Smooth muscle cell (in vitro differentiated cells): ENCODE measurements at regions not wholly inside any gene's neighbourhood (a gene's known extent, or its start where the extent isn't known, plus 50 kb on each side); places are given as distances from the start of the nearest gene placed in this dataset.

ENCODE experiments used
- DNase-seq: peaks from one replicate; lab custom pipeline; 2025; ENCODE audit not compliant: unreplicated experiment; lab: John Stamatoyannopoulos, UW
- H2AFZ ChIP-seq: fragments of 200-600 bp; sonication (generic); 2 replicates; pipeline ENCODE4 v1.6.0; 2016; ENCODE audit warnings: antibody characterized with exemption, low read depth, mild to moderate bottlenecking
- H3F3A ChIP-seq: fragments of 200-600 bp; sonication (generic); 2 replicates; pipeline ENCODE4 v1.6.0; 2017; ENCODE audit warnings: antibody characterized with exemption, low read depth
- H3K27ac ChIP-seq: fragments of 200-600 bp; sonication (generic); 2 replicates; pipeline ENCODE4 v1.5.1; 2016; ENCODE audit warnings: low read depth, mild to moderate bottlenecking
- H3K27me3 ChIP-seq: fragments of 200-600 bp; sonication (generic); 2 replicates; pipeline ENCODE4 v1.6.1; 2016; ENCODE audit warnings: low read depth, mild to moderate bottlenecking
- H3K36me3 ChIP-seq: fragments of 200-600 bp; sonication (generic); 2 replicates; pipeline ENCODE4 v1.5.1; 2016; ENCODE audit warnings: low read depth
- H3K4me1 ChIP-seq: fragments of 200-600 bp; sonication (generic); 2 replicates; pipeline ENCODE4 v1.5.1; 2016; ENCODE audit warnings: low read depth
- H3K4me2 ChIP-seq: fragments of 200-600 bp; sonication (generic); 2 replicates; pipeline ENCODE4 v1.6.0; 2016; ENCODE audit warnings: mild to moderate bottlenecking
- H3K4me3 ChIP-seq: fragments of 200-600 bp; sonication (generic); 2 replicates; pipeline ENCODE4 v1.5.1; 2016; ENCODE audit warnings: mild to moderate bottlenecking
- H3K79me2 ChIP-seq: fragments of 200-600 bp; sonication (generic); 2 replicates; pipeline ENCODE4 v1.6.0; 2016; ENCODE audit warnings: low read depth, mild to moderate bottlenecking
- H3K9ac ChIP-seq: fragments of 200-600 bp; sonication (generic); 2 replicates; pipeline ENCODE4 v1.6.0; 2016; ENCODE audit warnings: low read depth
- H3K9me3 ChIP-seq: fragments of 200-600 bp; sonication (generic); replicated peaks from 2 replicates; pipeline ENCODE4 v1.5.1; 2016; ENCODE audit warnings: low read depth
- H4K20me1 ChIP-seq: fragments of 200-600 bp; sonication (generic); 2 replicates; pipeline ENCODE4 v1.6.0; 2016; ENCODE audit warnings: low read depth
- WGBS: methylation state at CpG from one replicate; pipeline ENCODE4 v1.1.7; 2016; ENCODE audit warnings: low lambda C conversion rate; 5-methylcytosine and 5-hydroxymethylcytosine counted together
- TF ChIP-seq, protein P1 (sequence below): fragments of 200-600 bp; sonication (generic); IDR thresholded peaks from 2 replicates; pipeline ENCODE4 v1.5.1; 2017; ENCODE audit warnings: borderline replicate concordance, mild to moderate bottlenecking, antibody characterized with exemption; ENCODE audit not compliant: insufficient read depth, poor library complexity, severe bottlenecking

DNA sequence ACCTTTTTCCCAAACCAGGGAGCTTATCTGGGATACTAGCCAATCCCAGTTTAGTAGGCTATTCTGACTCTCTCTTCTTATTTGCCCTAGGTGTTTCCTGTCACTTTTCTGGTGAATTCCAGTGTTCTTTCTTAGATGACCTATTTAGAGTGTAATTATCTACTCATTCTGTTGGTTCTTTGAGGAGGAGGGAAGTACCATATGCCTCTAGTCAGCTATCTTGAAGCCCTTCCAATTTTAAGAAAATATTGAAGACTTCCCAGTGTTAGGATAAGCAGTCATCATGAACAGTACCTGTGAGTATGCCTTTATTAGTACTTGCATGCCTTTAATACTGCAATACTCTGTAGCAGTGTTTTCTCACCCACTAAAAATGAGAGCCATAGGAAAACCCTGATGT lies 724.3 kb upstream of the SLITRK1 start:
- no peaks in the 10 kb centered on the region for H3F3A ChIP-seq
- no peaks in the 10 kb centered on the region for H3K79me2 ChIP-seq
- no peak for DNase-seq
- H3K4me2 ChIP-seq, result no peak overlapping the region
- no peak overlapping the region for H3K4me3 ChIP-seq
- TF ChIP-seq, protein P1, sequence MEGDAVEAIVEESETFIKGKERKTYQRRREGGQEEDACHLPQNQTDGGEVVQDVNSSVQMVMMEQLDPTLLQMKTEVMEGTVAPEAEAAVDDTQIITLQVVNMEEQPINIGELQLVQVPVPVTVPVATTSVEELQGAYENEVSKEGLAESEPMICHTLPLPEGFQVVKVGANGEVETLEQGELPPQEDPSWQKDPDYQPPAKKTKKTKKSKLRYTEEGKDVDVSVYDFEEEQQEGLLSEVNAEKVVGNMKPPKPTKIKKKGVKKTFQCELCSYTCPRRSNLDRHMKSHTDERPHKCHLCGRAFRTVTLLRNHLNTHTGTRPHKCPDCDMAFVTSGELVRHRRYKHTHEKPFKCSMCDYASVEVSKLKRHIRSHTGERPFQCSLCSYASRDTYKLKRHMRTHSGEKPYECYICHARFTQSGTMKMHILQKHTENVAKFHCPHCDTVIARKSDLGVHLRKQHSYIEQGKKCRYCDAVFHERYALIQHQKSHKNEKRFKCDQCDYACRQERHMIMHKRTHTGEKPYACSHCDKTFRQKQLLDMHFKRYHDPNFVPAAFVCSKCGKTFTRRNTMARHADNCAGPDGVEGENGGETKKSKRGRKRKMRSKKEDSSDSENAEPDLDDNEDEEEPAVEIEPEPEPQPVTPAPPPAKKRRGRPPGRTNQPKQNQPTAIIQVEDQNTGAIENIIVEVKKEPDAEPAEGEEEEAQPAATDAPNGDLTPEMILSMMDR, result no peak
- no peaks in the 10 kb centered on the region for H3K4me1 ChIP-seq
- H3K27me3 ChIP-seq, result no peaks in the 10 kb centered on the region
- no peak overlapping the region for H3K9ac ChIP-seq
- no peak overlapping the region for H2AFZ ChIP-seq
- no peak overlapping the region for H3K27ac ChIP-seq
- H3K36me3 ChIP-seq, result no peaks in the 10 kb centered on the region
- H3K9me3 ChIP-seq, result no peaks in the 10 kb centered on the region
- no peaks in the 10 kb centered on the region for H4K20me1 ChIP-seq

DNA sequence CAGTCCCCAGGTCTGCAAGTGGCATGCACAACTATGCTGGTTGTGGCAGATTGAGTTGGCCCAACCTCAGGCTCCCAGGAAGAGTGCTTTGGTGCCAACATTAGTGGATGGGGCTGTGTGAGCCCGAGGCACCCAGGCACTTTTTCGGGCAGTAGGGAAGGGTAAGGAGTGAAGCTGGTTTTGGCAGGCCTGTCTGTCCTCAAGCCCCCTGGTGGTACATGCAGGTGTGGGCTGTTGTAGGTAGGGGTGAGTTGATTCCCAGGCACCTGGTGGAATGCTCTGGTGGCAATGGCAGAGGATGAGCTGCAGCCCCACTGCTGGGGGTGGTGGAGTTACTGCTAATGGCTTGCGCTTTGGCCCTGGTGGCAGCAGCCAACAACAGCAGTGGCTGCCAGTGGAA lies 723.7 kb upstream of the SLITRK1 start:
- Histone ChIP-seq H3K4me3 (no peak overlapping the region), H4K20me1 (no peaks in the 10 kb centered on the region), H3K9ac (no peak overlapping the region), H2AFZ (no peak overlapping the region), H3K36me3 (no peaks in the 10 kb centered on the region), H3K4me2 (no peak overlapping the region), H3F3A (no peaks in the 10 kb centered on the region), H3K9me3 (no peaks in the 10 kb centered on the region), H3K27me3 (no peaks in the 10 kb centered on the region), H3K4me1 (no peaks in the 10 kb centered on the region), H3K79me2 (no peaks in the 10 kb centered on the region), H3K27ac (no peak overlapping the region)
- WGBS, result 95% methylated on average over 3 of the region's 3 CpGs
- no peak for DNase-seq
- TF ChIP-seq, protein P1, result no peak

DNA sequence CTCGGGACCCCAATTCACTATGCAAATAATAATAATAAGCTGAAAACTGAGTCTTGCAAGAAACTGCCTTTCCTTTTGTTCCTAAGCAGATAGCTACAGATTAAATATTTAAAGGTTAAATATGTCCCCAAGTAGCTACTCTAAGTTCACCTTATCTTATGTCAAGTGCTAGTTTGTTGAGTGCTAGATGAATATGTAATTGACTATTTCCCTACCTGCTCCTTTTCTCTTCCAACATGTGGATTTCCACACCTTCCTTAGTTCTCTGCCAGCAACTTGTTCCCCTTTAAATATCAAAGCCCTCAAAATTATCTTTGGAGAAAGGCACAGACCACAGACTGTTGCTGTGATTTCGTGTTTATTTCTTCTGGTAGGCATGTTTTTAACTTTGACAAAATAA lies 709.2 kb upstream of the SLITRK1 start:
- H3K4me3 ChIP-seq, result no peak overlapping the region
- H3K4me1 ChIP-seq, result no peaks in the 10 kb centered on the region
- H3K27ac ChIP-seq, result no peak overlapping the region
- H3K27me3 ChIP-seq, result no peaks in the 10 kb centered on the region
- H3K36me3 ChIP-seq, result no peaks in the 10 kb centered on the region
- 39% methylated on average over 2 of the region's 2 CpGs for WGBS
- no peaks in the 10 kb centered on the region for H4K20me1 ChIP-seq
- no peak overlapping the region for H3K4me2 ChIP-seq
- TF ChIP-seq, protein P1, result no peak
- H2AFZ ChIP-seq, result no peak overlapping the region
- H3K9me3 ChIP-seq, result no peaks in the 10 kb centered on the region
- H3K79me2 ChIP-seq, result no peaks in the 10 kb centered on the region
- H3F3A ChIP-seq, result no peaks in the 10 kb centered on the region
- no peak overlapping the region for H3K9ac ChIP-seq
- no peak for DNase-seq

DNA sequence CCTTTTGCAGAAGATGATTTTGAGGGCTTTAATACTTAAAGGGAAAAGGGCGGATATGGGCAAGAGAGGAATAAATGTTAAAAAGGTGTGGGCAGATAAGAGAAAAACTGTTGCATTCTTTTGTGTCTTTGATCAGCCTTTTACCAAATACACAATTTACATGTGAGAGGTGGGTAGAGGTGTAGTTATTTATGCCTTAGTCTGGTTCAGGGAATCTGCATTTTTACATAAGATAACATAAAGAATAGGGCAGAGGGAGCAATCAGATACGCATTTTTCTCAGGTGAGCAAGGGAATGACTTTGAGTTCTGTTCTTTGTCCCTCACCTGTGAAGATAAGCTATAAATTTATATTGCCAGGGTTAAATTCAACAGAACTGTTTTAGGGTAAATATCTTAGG lies 708.4 kb upstream of the SLITRK1 start:
- H3K4me2 ChIP-seq, result no peak overlapping the region
- no peaks in the 10 kb centered on the region for H3K36me3 ChIP-seq
- H2AFZ ChIP-seq, result no peak overlapping the region
- no peaks in the 10 kb centered on the region for H4K20me1 ChIP-seq
- H3K27ac ChIP-seq, result no peak overlapping the region
- H3K9ac ChIP-seq, result no peak overlapping the region
- H3K27me3 ChIP-seq, result no peaks in the 10 kb centered on the region
- TF ChIP-seq, protein P1, result no peak
- no peak for DNase-seq
- 51% methylated on average over 2 of the region's 2 CpGs for WGBS
- no peaks in the 10 kb centered on the region for H3K4me1 ChIP-seq
- no peaks in the 10 kb centered on the region for H3K9me3 ChIP-seq
- no peaks in the 10 kb centered on the region for H3F3A ChIP-seq
- no peak overlapping the region for H3K4me3 ChIP-seq
- no peaks in the 10 kb centered on the region for H3K79me2 ChIP-seq
